CD4-positive, alpha-beta T cell (primary cell): ENCODE measurements at regions not wholly inside any gene's neighbourhood (a gene's known extent, or its start where the extent isn't known, plus 50 kb on each side); places are given as distances from the start of the nearest gene placed in this dataset.

ENCODE experiments used
- ATAC-seq: fragments of 200-7000 bp; cut with Tn5 transposase; one replicate; pipeline ENCODE4 v1.10.0; 2022; ENCODE audit warnings: mild to moderate bottlenecking; ENCODE audit not compliant: poor library complexity
- CTCF ChIA-PET: fragments of 350-600 bp; sonication (Branson Sonifier 250); formaldehyde crosslinking; loops from one replicate; lab custom pipeline; 2021; ENCODE audit warnings: antibody characterized with exemption, inconsistent platforms; lab: Charles Lee
- POLR2A ChIA-PET: fragments of 350-600 bp; sonication (Branson Sonifier 250); formaldehyde crosslinking; loops from one replicate; lab custom pipeline; 2021; ENCODE audit warnings: antibody characterized with exemption, inconsistent platforms; lab: Charles Lee
- DNase-seq, 14 experiments: peaks; one replicate each; pipeline ENCODE4 v3.0.0-alpha.2; 2013 to 2020; ENCODE audit warnings: mixed read lengths in 2 of 14
- H3K27ac ChIP-seq, 2 donors: one replicate each; pipeline versions ENCODE4 v1.5.1 to v1.7.0; 2013; ENCODE audit warnings: low read length in 2 of 2, low read depth in 1 of 2, mild to moderate bottlenecking in 1 of 2
- H3K27me3 ChIP-seq, 2 experiments: 1 replicate in 1 of 2; 2 replicates in 1 of 2; pipeline versions ENCODE4 v1.6.1 to v1.7.0; 2013; ENCODE audit warnings: low read length in 2 of 2, control low read depth in 1 of 2, mild to moderate bottlenecking in 1 of 2, moderate library complexity in 1 of 2; ENCODE audit not compliant: insufficient read depth in 2 of 2, control insufficient read depth in 1 of 2
- H3K36me3 ChIP-seq: one replicate; pipeline ENCODE4 v1.6.1; 2013; ENCODE audit warnings: low read length, control low read depth; ENCODE audit not compliant: insufficient read depth
- H3K4me1 ChIP-seq: one replicate; pipeline ENCODE4 v1.6.1; 2013; ENCODE audit warnings: low read length, control low read depth; ENCODE audit not compliant: insufficient read depth
- H3K4me3 ChIP-seq: one replicate; pipeline ENCODE4 v1.5.1; 2013; ENCODE audit warnings: mild to moderate bottlenecking, low read length, moderate library complexity
- H3K9me3 ChIP-seq, 2 experiments: 1 replicate in 1 of 2; 2 replicates in 1 of 2; pipeline versions ENCODE4 v1.6.1 to v1.7.0; 2013; ENCODE audit warnings: low read length in 2 of 2, mild to moderate bottlenecking in 2 of 2, control low read depth in 1 of 2, moderate library complexity in 1 of 2; ENCODE audit not compliant: control insufficient read depth in 1 of 2, insufficient read depth in 1 of 2
- H3K27ac Mint-ChIP-seq: one replicate; pipeline ENCODE4 v1.8.0; 2020; ENCODE audit warnings: mixed read lengths
- H3K27me3 Mint-ChIP-seq: one replicate; pipeline ENCODE4 v1.8.0; 2021; ENCODE audit warnings: mixed read lengths
- H3K36me3 Mint-ChIP-seq: one replicate; pipeline ENCODE4 v1.8.0; 2021; ENCODE audit warnings: low read depth, mixed read lengths
- H3K4me1 Mint-ChIP-seq: one replicate; pipeline ENCODE4 v1.8.0; 2021; ENCODE audit warnings: low read depth, mixed read lengths
- H3K4me3 Mint-ChIP-seq: one replicate; pipeline ENCODE4 v1.8.0; 2020; ENCODE audit warnings: mild to moderate bottlenecking, mixed read lengths
- H3K9me3 Mint-ChIP-seq: one replicate; pipeline ENCODE4 v1.8.0; 2020; ENCODE audit warnings: mixed read lengths
- intact Hi-C, 2 experiments: fragments of 100-400 bp; cut with DNase I in 1 of 2; cut with micrococcal nuclease in 1 of 2; formaldehyde crosslinking; loops; one replicate each; pipeline versions ENCODE4 v1.15.1 to v1.9.0; 2023 to 2025; cut with DNase I, micrococcal nuclease
- TF ChIP-seq, protein P1 (sequence below): fragments of 200-600 bp; IDR thresholded peaks from one replicate; pipeline ENCODE4 v1.8.0; 2022; ENCODE audit warnings: antibody characterized with exemption, mild to moderate bottlenecking

- ATAC-seq (no peak), DNase-seq (no peak)
- Histone ChIP-seq H3K27ac (no peak overlapping the region), H3K9me3 (peaks cover 2 to 15% of the 10 kb centered on the region in 2 experiments), H3K4me3 (no peak overlapping the region), H3K36me3 (no peaks in the 10 kb centered on the region), H3K27me3 (no peaks in the 10 kb centered on the region), H3K4me1 (no peaks in the 10 kb centered on the region)
- Mint-ChIP-seq H3K27me3 (no peaks in the 10 kb centered on the region), H3K4me3 (no peak overlapping the region), H3K4me1 (no peaks in the 10 kb centered on the region), H3K27ac (no peak overlapping the region), H3K36me3 (no peaks in the 10 kb centered on the region), H3K9me3 (peaks cover 3% of the 10 kb centered on the region)
- intact Hi-C loops, result no loop called here
- POLR2A ChIA-PET, result no interaction called here
- TF ChIP-seq, protein P1, sequence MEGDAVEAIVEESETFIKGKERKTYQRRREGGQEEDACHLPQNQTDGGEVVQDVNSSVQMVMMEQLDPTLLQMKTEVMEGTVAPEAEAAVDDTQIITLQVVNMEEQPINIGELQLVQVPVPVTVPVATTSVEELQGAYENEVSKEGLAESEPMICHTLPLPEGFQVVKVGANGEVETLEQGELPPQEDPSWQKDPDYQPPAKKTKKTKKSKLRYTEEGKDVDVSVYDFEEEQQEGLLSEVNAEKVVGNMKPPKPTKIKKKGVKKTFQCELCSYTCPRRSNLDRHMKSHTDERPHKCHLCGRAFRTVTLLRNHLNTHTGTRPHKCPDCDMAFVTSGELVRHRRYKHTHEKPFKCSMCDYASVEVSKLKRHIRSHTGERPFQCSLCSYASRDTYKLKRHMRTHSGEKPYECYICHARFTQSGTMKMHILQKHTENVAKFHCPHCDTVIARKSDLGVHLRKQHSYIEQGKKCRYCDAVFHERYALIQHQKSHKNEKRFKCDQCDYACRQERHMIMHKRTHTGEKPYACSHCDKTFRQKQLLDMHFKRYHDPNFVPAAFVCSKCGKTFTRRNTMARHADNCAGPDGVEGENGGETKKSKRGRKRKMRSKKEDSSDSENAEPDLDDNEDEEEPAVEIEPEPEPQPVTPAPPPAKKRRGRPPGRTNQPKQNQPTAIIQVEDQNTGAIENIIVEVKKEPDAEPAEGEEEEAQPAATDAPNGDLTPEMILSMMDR, result no peak
- CTCF ChIA-PET, result no interaction called here
Measured at GRCh38 chr19:28601723-28602440, 611.1 kb downstream of the UQCRFS1 start.

DNA sequence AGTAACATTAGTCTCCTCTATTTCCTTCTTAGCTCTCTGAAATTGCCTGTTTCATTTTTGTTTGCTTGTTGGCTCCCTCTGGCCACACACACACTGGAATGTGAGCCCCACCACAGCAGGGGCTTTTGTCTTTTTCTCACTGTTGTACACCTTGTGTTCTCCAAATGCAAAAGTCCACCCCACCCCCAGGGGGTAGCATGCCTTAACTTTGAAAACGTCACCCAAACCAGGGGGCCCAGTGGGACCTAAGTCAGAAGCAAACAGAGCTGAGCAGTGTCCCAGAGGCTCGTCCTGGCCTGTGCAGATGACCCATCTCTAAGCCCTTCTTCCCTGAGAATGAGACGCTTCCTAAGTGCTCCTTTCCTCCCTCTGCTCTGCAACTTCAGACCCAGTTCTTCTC, 614.1 kb downstream of the UQCRFS1 start:
- Histone ChIP-seq H3K4me3 (no peak overlapping the region), H3K4me1 (no peaks in the 10 kb centered on the region), H3K27me3 (no peaks in the 10 kb centered on the region), H3K9me3 (peaks cover 0 to 9% of the 10 kb centered on the region in 2 experiments), H3K36me3 (no peaks in the 10 kb centered on the region), H3K27ac (no peak overlapping the region)
- no peak overlapping the region for H3K27ac Mint-ChIP-seq
- TF ChIP-seq, protein P1, result no peak
- intact Hi-C loops, result no loop called here
- no peaks in the 10 kb centered on the region for H3K36me3 Mint-ChIP-seq
- H3K9me3 Mint-ChIP-seq, result no peaks in the 10 kb centered on the region
- CTCF ChIA-PET, result no interaction called here
- POLR2A ChIA-PET, result no interaction called here
- no peaks in the 10 kb centered on the region for H3K27me3 Mint-ChIP-seq
- H3K4me1 Mint-ChIP-seq, result no peaks in the 10 kb centered on the region
- no peak overlapping the region for H3K4me3 Mint-ChIP-seq
- no peak for ATAC-seq
- no peak for DNase-seq

DNA sequence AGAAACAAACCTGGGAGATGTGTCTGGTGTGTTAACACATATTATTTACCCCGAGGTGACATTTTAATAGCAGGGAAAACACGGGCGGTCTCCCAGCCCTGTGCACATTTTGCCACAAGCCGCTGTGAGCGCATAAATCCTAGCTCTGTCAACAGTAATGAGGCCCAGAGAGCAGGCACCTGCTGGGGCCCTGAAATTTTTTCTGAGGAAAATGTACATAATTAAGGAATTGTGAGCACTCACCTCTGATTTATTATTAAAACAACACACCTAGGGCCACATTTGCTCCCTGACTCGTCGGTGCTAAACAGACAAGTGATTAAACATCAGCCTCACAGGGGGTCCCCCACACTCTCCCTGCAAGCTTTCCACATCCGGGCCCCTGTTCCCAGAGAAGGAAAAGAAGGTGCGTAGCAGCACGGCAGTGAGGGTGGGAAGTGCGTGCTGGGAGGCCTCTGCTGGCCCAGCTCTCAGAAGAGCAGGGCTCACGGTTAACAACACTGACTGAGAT, 616.3 kb downstream of the UQCRFS1 start:
- POLR2A ChIA-PET, result no interaction called here

More for the DNA sequence above, 616.3 kb downstream of the UQCRFS1 start:
- Mint-ChIP-seq H3K36me3 (no peaks in the 10 kb centered on the region), H3K27me3 (no peaks in the 10 kb centered on the region), H3K4me3 (no peak overlapping the region), H3K27ac (no peak overlapping the region), H3K9me3 (no peaks in the 10 kb centered on the region), H3K4me1 (no peaks in the 10 kb centered on the region)
- no peaks in the 10 kb centered on the region for H3K27me3 ChIP-seq
- H3K4me3 ChIP-seq, result no peak overlapping the region
- intact Hi-C loops, result no loop called here
- no peak overlapping the region for H3K27ac ChIP-seq
- no peaks in the 10 kb centered on the region for H3K4me1 ChIP-seq
- CTCF ChIA-PET, result no interaction called here
- DNase-seq (no peak), ATAC-seq (no peak)
- TF ChIP-seq, protein P1, result no peak
- peaks cover 0 to 15% of the 10 kb centered on the region in 2 experiments for H3K9me3 ChIP-seq
- H3K36me3 ChIP-seq, result no peaks in the 10 kb centered on the region
